ENCODE measurements at regions not wholly inside any gene's neighbourhood (a gene's known extent, or its start where the extent isn't known, plus 50 kb on each side); places are given as distances from the start of the nearest gene placed in this dataset.

DNA sequence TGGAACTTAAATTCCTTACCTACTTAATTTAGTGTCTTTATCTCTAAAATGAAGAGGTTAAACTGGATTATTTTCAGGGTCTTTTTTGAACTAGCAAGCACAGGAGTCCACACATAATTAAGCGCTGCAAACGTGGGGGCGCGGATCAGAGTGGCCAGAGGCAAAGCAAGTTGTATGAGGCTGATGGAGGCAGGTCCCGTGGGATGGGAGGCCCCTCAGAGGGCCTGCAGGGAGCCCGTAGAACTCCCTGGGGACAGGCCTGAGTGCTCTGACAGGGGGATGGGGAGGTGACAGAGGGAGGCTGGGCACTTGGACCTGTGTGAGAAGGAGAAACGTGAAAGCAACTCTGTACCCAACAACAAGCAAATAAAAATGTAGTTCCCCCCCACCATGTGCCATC lies 177.8 kb downstream of the ACKR3 start:
- DNase-seq (ENCODE audit: low spot score) = no peak

DNA sequence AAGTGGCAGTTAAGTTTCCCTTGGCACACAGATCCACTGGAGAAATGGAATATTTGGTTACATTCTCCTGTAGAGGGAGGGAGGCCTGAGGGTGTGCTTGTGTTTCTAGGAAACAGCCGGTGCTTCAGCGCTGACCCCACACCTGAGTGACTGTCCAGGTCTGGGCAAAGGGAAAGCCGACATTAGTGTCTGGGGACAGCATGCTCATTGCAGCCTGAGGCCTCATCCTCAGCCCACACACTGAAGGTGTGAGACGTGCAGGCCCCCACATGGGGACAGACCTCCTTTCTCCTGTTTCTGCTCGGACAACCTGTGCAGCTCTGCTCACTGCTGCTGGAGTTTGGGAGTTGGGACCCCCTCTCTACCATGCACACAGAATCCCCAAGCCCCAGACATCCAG lies 178.3 kb downstream of the ACKR3 start:
- DNase-seq (ENCODE audit: low spot score) = no peak

DNA sequence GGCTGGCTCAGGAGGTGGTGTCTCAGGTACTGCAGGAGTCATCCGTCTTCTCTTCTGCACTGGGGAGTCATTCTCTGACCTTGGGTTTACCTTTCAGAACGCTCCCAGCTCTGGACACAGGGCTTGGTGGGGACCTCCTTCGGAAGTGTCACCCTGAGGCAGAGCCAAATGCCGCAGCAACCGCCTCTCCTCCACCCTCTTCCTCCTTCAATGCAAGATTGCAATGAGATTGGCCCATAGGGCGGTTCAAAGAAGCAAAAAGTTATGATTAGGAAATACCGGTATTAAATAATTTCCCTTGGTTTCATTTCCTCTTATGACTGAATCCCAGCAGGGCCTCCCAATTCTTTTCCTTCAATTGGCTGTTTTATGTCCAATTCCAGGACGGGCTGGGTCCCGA lies 178.8 kb downstream of the ACKR3 start:
- no peak for DNase-seq (ENCODE audit: low spot score)

DNA sequence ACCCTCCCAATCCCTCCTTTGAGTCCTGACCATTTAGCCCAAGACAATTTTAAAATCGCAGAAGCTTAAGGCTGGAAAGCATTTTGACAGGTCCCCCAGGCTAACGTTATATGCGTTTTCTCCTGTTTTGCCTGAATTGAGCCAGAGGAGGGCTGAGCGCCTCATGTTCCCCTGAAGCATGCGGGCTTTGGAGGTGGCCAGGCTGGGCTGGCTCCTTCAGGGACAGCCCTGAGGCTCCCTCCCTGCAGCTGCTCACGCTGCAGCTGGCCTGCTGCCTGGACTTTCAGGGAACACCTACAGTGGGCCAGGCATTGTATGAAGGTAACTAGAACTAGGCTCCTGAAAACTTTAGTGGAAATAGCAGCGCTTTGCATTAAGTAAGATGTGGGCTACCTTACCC lies 179.2 kb downstream of the ACKR3 start:
- DNase-seq (ENCODE audit: low spot score) = no peak

DNA sequence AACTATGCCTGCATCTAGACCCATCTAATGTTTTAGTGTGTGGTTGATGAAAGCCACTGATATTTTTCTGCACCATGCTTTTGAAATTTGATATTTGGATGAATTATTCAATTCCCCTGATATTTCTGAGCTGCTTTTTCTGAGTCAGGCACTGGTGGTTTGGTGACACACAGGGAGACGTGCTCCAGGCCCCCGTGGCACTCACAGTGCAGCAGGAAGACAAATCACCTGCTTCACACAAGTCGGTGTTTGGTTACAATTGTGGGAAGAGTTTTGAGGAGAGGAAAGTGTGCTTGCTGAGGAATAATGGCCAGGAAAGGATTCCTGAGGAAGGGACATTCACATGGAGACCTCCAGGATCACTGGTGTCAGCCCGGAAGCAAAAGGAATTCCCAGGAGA lies 179.7 kb downstream of the ACKR3 start:
- DNase-seq (ENCODE audit: low spot score) = peak; percentile 50

DNA sequence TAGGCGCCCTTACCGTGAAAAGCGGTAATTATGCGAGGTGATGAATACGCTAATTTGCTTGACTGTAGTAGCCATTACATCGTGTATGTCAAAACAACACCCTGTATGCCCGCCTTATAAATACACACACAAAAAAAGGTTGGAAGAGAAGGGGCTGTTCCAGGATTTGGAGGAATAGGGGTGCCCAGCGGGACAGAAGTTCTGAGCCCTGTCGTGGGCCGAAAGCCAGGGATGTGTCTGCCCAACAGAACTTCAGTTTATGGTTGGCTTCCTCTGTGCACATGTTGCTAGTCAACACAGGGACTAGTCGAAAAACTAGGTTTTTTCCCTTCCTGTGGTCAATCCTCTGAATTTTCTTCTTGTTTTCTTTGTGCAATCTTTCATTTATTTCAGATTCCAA lies 182.5 kb downstream of the ACKR3 start:
- DNase-seq (ENCODE audit: low spot score) = no peak

DNA sequence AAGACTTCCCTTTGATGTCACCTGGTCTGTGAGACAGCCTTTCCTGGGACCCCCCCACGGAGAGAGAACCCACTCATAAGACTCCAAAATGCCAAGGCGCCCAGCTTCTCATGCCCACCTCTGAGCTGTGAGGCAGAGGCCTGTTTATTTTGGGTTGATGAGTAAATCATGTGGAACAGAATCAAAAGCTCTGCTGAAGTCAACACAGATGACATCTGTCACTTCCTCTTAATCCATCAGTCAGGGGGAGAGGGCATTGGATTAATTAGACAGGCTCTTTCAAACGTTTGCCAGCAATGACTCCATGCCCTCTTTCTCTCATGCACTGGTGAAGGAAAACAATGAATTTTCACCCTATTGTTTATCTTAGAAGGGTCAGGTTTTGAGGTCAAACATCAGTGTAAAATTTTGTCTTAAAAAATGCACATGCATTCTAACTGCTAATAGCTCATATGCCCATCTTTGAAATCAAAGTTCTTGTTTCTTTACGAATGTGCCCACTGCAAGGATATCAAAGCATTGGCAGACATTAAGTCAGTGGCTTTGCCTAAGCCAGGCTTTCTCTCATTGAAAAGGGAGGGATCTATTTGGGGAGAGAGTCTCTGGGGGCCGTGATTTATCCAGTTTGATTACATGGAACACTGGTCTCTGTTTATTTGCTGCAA lies 184.1 kb downstream of the ACKR3 start:
- no peak for DNase-seq (ENCODE audit: low spot score)

DNA sequence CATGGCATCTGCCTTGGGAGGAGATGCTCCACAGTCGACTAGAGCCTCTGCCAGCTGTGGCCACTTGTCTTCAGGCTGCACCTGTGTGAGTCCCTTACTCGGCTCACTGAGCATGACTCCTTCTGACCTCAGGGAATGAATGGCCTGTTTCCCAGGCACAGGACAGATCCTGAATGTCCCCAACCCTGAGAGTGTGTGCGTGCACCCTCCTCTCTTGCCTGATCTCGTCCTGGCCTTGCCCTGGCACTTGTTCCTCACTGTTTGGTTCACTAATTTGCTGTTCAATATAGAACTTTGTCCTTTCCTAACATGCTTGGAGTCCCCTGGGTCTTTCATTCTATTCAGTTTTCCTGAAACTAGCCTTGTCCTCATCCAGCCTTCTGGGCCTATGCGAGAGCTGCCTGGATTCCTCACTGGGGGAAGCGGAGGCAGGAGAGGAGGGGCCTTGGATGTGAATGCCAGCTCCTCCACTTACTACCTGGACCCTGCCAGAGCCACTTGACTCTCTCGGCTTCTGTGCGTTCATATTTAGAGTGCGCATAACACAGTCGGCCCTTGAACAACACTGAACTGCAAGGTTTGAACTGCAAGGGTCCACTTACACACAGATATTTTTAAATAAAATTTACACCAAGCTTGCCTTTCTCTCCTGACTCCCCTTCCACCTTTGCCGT lies 184.8 kb downstream of the ACKR3 start:
- no peak for DNase-seq (ENCODE audit: low spot score)

DNA sequence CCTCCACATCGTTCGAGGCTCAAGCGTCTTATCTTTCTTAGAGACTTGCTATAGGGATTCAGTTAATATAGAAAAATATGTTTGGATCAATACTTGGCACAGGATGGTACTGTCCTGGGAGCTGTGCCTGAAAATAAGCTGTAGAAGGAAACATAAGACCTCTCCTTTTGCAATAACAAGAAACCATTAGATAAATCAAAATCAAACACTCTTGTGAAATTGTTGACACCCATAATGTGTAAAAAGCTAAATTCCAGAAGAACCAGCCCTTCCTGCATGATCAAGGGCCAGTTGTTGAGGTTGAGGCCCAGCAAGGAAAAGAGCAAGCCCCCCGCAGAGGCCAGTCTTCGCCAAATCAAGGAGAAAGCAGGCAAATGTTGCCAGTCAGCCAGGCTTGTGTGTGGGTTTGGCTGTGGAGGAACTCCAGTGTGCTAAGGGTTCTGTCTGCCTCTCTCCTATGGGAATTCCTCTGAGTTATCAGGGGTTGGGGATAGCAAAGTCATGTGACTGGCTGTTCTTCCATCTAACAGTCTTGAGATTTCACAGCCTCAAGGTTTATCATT lies 185.7 kb downstream of the ACKR3 start:
- no peak for DNase-seq (ENCODE audit: low spot score)

DNA sequence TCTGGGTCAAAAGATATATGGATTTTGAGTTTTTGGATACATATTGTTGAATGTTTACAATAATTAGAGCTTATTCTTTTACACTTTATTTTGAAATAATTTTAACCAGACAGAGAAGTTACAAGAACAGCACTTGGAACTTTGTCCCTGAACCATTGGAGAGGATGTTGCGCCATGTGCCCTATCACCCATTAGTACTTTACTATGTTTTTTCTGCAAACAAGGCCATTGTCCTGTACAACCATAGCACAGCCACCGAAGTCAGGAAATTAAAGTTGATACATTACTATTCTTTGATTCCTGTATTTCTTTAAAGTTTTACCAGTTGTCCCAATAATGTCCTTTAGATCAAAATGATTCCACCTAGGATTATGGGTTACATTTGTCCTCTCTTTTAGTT lies 188.8 kb downstream of the ACKR3 start:
- DNase-seq (ENCODE audit: low spot score) = no peak

DNA sequence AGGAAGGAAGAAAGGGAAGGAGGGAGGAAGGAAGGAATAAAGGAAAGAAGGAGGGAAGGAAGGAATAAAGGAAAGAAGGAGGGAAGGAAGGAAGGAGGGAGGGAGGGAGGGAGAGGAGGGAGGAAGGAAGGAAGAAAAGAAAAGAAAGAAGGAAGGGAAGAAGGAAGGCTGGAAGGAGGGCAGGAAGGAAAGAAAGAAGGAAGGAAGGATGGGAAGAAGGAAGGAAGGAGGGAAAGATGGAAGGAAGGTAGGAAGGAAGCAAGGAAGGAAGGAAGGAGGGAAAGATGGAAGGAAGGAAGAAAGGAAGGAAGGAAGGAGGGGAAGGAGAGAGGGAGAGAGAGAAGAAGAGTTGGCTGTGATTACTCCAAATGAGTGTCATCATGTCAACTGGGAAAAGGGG lies 190.6 kb downstream of the ACKR3 start:
- no peak for DNase-seq (ENCODE audit: low spot score)

DNA sequence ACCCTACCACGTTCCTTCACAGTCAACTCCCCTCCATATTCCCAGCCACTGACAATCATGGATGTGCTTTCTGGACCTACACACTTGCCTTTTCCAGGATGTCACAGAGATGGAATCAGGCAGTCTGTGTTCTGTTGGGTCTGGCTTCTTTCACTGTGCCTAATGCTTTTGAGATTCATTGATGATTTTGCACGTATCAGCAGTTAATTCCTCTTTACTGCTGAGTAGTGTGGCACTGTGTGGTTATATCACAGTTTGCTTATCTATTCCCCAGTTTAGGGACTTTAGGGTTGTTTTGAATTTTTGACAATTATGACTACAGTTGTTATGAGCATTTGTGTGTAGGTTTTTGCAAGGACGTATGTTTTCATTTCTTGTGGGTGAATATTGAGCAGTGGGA lies 191.7 kb downstream of the ACKR3 start:
- DNase-seq (ENCODE audit: low spot score) = no peak

DNA sequence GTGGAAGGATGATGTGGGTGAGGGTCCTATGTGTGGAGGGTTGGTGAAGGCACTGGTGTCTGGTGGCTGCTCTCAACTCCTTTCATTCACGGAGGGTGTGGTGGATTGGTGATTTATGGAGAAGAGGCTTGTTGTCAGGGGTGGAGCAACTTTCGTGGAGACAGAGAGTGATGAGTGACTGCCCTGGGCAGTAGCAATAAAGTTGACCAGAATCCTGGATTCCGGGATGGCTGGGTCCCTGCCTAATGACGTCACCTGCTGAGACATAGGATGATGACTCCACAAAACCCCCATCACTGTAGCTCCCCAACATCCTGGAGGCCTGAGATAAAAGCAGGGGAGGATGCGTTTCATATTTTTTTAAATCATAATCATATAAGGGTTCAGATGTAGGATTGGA lies 193.0 kb downstream of the ACKR3 start:
- DNase-seq (ENCODE audit: low spot score) = no peak

DNA sequence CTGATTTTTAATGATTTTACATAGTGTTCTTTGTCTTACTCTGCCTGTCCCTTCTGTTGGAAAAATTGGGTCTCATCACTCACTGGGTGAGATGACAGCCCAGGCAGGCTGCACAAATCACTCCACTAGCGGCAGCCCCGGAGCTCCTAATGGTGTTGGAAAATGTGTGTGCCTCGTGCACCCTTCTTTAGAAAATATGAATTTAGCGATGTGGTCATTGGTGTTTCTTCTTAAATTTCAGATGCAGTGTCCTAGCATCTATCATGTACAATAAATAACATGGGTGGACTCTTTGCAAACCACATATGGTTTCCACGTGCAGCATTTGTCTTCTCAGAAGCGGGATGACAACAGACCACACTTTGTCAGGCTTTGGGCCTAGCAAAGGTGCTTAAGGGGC lies 194.2 kb downstream of the ACKR3 start:
- DNase-seq (ENCODE audit: low spot score) = no peak

DNA sequence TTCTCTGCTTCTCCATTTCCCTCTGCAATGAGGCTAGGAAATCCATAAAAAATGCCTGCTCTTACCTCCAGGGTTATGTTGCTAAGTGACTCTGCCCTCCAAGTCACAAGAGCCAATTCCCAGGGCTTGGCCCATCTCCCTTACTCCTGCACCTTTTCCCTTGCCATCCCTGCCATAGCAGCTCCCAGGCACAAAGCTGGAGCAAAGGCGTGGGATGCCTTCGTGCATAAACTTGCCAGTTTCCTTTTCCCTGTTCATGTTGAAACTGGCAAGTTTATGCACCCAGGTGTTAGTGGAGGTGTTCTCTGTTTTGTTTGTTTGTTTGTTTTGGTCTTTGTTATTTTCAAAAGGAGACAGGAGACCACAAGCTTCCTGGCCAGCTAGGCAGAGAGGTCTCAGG lies 195.1 kb downstream of the ACKR3 start:
- no peak for DNase-seq (ENCODE audit: low spot score)

DNA sequence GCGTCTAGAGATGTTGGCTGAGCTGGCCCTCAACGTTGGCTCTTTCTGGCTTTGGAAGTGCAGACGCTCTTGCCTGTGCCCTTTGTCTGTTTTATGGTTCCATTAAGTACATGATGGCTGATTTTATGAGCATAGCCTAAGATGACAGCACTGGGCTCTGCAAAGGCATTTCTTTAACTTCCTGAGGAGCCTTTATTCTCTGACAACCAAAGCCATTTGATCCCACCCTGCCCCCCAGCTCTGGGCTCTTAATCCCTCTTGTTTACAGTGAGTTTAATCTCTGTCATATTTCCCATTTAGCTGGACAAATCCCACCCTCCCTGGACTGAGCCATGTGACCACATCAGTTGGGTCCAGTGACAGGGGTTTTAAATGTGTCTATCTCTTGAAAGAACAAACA lies 195.9 kb downstream of the ACKR3 start:
- DNase-seq (ENCODE audit: low spot score) = no peak

DNA sequence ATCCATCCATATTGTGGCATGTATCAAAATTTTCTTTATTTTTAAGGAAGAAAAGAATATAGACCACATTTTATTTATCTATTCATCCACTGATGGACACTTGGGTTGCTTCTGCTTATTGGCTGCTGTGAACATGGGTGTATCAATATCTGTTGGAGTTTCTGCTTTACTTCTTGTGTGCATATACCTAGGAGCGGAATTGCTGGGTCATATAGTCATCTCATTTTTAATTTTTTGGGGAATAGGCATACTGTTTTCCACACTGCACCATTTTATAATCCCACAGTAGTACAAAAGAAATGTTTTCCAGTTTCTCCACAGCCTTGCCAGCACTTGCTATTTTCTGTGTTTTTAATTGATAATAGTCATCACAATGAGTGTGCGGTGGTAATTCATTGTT lies 197.2 kb downstream of the ACKR3 start:
- no peak for DNase-seq (ENCODE audit: low spot score)

DNA sequence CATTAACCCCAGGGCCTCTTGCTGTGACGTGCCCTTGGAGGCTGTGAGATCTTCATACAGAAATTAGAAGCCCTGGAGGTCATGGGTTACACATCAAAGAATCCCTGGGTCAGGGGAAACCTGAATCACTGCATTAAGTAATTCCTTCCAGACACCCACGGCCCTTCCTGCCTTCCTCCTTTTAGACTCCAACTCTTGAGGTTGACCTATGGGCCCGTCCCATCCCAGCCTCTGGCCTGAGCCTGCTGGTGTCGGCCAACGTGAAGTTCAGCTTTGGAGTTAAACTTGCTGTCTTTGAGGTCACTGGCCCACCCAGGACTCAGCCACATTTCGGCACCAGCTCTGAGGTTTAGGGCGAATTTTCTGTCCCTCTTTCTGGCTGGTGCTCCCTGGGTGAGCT lies 198.3 kb downstream of the ACKR3 start:
- DNase-seq (ENCODE audit: low spot score) = no peak

DNA sequence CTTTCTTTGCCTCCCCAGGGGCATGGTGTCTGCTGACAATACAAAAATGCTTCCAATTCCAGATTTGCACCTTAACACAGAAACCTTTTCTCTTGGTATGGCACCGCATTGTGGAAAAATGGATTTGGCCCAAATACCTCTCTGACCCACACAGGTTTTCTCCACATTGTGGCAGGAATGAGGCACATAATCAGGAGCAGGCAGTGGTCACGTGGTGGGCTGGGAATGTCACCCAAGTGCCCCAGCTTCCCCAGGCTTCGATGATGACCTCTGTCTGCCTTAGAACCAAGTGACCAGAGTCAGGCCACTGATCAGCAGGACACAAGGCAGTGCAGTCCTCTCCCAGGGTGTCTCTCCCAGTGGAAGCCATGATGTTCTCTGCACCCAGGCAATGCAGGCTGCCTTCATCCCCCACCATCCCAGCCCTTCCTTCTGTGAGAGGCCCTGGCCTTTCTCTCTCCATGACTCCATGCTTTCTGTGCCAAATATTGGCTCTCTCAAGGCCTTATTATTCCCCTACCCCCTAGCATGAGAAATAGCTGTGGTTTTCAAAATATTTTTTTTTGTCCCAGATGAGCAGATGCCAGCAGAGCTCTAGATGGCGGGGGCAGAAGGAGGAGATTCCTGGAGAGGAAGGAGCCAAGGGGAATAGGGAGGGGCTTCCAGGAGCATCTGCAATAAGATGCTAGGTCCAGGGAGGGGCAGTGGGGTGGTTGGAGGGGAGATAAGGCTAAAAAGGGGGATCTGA lies 198.9 kb downstream of the ACKR3 start:
- DNase-seq (ENCODE audit: low spot score) = peak; percentile 82

DNA sequence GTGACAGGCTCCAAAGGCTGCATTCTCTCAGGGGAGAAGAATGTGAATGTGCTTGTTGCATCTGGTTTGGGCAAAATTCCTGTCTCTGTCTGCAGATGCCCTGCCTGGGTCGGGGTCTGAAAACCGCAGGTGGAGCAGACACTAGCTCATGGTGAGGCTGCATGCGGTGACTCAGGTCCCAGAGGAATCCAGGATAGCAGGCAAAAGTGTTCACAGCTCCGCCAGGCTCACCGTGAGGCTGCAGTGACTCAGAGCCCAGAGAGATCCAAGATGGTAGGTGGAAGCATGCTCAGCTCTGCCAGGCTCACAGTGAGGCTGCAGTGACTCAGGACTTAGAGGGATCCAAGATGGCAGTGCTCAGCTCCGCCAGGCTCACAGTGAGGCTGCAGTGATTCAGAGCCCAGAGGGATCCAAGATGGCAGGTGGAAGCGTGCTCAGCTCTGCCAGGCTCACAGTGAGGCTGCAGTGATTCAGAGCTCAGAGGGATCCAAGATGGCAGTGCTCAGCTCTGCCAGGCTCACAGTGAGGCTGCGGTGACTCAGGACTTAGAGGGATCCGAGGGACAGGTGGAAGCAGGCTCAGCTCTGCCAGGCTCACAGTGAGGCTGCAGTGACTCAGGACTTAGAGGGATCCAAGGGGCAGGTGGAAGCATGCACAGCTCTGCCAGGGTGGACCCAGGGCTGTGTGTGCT lies 200.5 kb downstream of the ACKR3 start:
- DNase-seq (ENCODE audit: low spot score) = peak; percentile 88

DNA sequence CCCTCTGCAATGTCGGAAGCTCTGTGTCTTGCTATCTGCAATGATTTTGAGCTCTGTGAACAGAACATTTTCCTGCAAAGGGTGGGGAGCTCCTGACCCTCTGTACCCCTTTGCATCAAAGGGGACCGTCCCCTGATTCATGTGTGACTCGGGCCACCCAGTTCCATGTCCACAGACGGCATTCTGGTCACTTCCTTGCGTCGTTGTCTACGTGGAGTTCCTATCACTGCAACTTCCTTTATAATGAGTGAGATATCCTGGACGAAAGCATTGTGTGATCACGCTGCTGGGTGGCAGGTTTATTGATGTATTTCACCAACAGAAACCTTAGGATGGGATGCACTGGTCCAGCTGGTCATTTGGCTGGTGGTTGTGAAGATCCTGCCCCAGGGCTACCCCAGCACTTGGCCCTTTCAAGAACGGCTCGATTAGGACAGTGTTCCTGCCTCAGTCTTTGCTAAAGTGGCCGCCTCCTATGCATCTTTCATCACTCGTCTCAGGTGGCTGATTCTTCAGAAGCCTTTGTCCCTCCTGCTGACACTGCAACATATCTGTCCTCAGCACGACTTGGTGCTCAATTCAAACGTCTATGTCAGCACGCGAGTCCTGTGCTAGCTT lies 202.7 kb downstream of the ACKR3 start:
- no peak for DNase-seq (ENCODE audit: low spot score)

DNA sequence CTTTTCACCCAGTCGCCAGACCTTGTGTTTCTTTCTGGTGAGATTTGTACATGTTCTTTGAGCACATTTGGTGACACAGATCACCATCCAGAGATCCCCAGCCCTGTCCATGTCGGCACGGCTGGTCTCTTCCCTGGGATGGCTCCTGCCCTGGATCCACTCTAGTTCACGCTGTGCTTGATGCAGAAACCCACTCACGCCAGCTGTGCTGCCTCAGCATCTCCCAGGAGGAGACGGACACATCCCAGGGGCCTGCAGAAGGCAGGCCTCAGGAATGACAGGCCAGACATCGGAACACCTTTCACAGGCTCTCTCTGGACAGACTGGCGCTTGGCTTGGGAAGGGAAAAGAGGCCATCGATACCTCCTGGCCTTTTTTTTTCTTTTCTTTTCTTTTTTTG lies 203.6 kb downstream of the ACKR3 start:
- DNase-seq (ENCODE audit: low spot score) = no peak

Measured in GM03348 (cell line).